Esophagus (tissue), 2 donors: ENCODE measurements at regions not wholly inside any gene's neighbourhood (a gene's known extent, or its start where the extent isn't known, plus 50 kb on each side); places are given as distances from the start of the nearest gene placed in this dataset.

Experiments
- H3K27ac ChIP-seq, 2 donors: one replicate each; pipeline ENCODE4 v1.5.1; 2013; ENCODE audit warnings: low read depth in 2 of 2, mild to moderate bottlenecking in 2 of 2, inconsistent platforms in 1 of 2, low read length in 1 of 2, moderate library complexity in 1 of 2
- H3K27me3 ChIP-seq, 2 donors: one replicate each; pipeline ENCODE4 v1.6.1; 2013; ENCODE audit warnings: low read length in 2 of 2, control low read depth in 1 of 2, mild to moderate bottlenecking in 1 of 2; ENCODE audit not compliant: insufficient read depth in 2 of 2, control insufficient read depth in 1 of 2
- H3K36me3 ChIP-seq, 2 donors: one replicate each; pipeline ENCODE4 v1.6.1; 2013; ENCODE audit warnings: low read length in 1 of 2; ENCODE audit not compliant: control insufficient read depth in 2 of 2, insufficient read depth in 2 of 2
- H3K4me1 ChIP-seq, 2 donors: one replicate each; pipeline ENCODE4 v1.6.1; 2013; ENCODE audit warnings: low read length in 1 of 2; ENCODE audit not compliant: control insufficient read depth in 2 of 2, insufficient read depth in 2 of 2
- H3K4me3 ChIP-seq, 2 donors: one replicate each; pipeline ENCODE4 v1.5.1; 2013; ENCODE audit warnings: low read length in 2 of 2, mild to moderate bottlenecking in 2 of 2, low read depth in 1 of 2, moderate library complexity in 1 of 2
- H3K9me3 ChIP-seq, 2 donors: one replicate each; pipeline ENCODE4 v1.6.1; 2013; ENCODE audit warnings: mild to moderate bottlenecking in 2 of 2, low read depth in 1 of 2, low read length in 1 of 2, moderate library complexity in 1 of 2; ENCODE audit not compliant: control insufficient read depth in 2 of 2, insufficient read depth in 1 of 2
- WGBS, 2 donors: extraction: QIAGEN DNeasy Blood & Tissue Kit; methylation state at CpG; one replicate each; pipeline ENCODE4 v1.1.7; 2013; 5-methylcytosine and 5-hydroxymethylcytosine counted together
- donor health status: healthy with polysubstance abuse.
- donor health status: Bipolar disorder and iron deficiency.

GRCh38 chr3:72664184-72664975 is 183.9 kb downstream of the SHQ1 start:
- peaks cover 6 to 15% of the 10 kb centered on the region in 2 donors for H3K4me1 ChIP-seq
- no peak overlapping the region for H3K27ac ChIP-seq
- H3K36me3 ChIP-seq = no peaks in the 10 kb centered on the region
- H3K4me3 ChIP-seq = no peak overlapping the region
- H3K9me3 ChIP-seq = peaks cover 0 to 4% of the 10 kb centered on the region in 2 donors
- WGBS, 2 donors = 75 to 81% methylated on average over 3 of the region's 3 CpGs
- no peaks in the 10 kb centered on the region for H3K27me3 ChIP-seq

- Histone ChIP-seq H3K36me3 (no peaks in the 10 kb centered on the region), H3K9me3 (peaks cover 0 to 4% of the 10 kb centered on the region in 2 donors), H3K27me3 (no peaks in the 10 kb centered on the region), H3K4me3 (no peak overlapping the region), H3K27ac (no peak overlapping the region), H3K4me1 (peaks cover 6 to 17% of the 10 kb centered on the region in 2 donors)
- WGBS, 2 donors = 58 to 70% methylated on average over 4 of the region's 4 CpGs
These were observed 184.8 kb downstream of the SHQ1 start for GRCh38 chr3:72663429-72663828.

- Histone ChIP-seq H3K27ac (peak overlapping the region; percentile 58 to 81), H3K4me3 (no peak overlapping the region), H3K4me1 (peaks cover 6 to 17% of the 10 kb centered on the region in 2 donors), H3K36me3 (no peaks in the 10 kb centered on the region), H3K9me3 (peaks cover 0 to 4% of the 10 kb centered on the region in 2 donors), H3K27me3 (no peaks in the 10 kb centered on the region)
- WGBS, 2 donors = 20 to 28% methylated on average over 2 of the region's 2 CpGs
These were observed 187.2 kb downstream of the SHQ1 start for GRCh38 chr3:72661115-72661457.

GRCh38 chr3:72660270-72661114 is 187.8 kb downstream of the SHQ1 start:
- H3K9me3 ChIP-seq = no peaks in the 10 kb centered on the region
- no peak overlapping the region for H3K4me3 ChIP-seq
- 71 to 76% methylated on average over 5 of the region's 5 CpGs for WGBS, 2 donors
- no peaks in the 10 kb centered on the region for H3K36me3 ChIP-seq
- H3K4me1 ChIP-seq = peaks cover 8 to 14% of the 10 kb centered on the region in 2 donors
- no peaks in the 10 kb centered on the region for H3K27me3 ChIP-seq
- H3K27ac ChIP-seq = peak overlapping the region; percentile 58 to 81

GRCh38 chr3:72659596-72659995 is 188.6 kb downstream of the SHQ1 start:
- no peak overlapping the region for H3K27ac ChIP-seq
- H3K27me3 ChIP-seq = no peaks in the 10 kb centered on the region
- H3K4me1 ChIP-seq = peaks cover 8 to 14% of the 10 kb centered on the region in 2 donors
- 39 to 46% methylated on average over 3 of the region's 3 CpGs for WGBS, 2 donors
- H3K9me3 ChIP-seq = no peaks in the 10 kb centered on the region
- no peaks in the 10 kb centered on the region for H3K36me3 ChIP-seq
- H3K4me3 ChIP-seq = no peak overlapping the region

GRCh38 chr3:72659188-72659587 is 189.1 kb downstream of the SHQ1 start:
- Histone ChIP-seq H3K4me3 (no peak overlapping the region), H3K4me1 (peaks cover 8 to 14% of the 10 kb centered on the region in 2 donors), H3K27me3 (no peaks in the 10 kb centered on the region), H3K36me3 (no peaks in the 10 kb centered on the region), H3K27ac (no peak overlapping the region), H3K9me3 (no peaks in the 10 kb centered on the region)
- WGBS, 2 donors = 87 to 93% methylated on average over 5 of the region's 5 CpGs

GRCh38 chr3:72658466-72659100 is 189.7 kb downstream of the SHQ1 start:
- Histone ChIP-seq H3K27me3 (no peaks in the 10 kb centered on the region), H3K9me3 (no peaks in the 10 kb centered on the region), H3K4me1 (peaks cover 8 to 14% of the 10 kb centered on the region in 2 donors), H3K27ac (peak overlapping the region in 1 of 2 donors; percentile 21), H3K36me3 (no peaks in the 10 kb centered on the region), H3K4me3 (no peak overlapping the region)
- WGBS, 2 donors = 78 to 82% methylated on average over 6 of the region's 6 CpGs

GRCh38 chr3:72657666-72658065 is 190.6 kb downstream of the SHQ1 start:
- no peaks in the 10 kb centered on the region for H3K27me3 ChIP-seq
- H3K4me3 ChIP-seq = no peak overlapping the region
- no peaks in the 10 kb centered on the region for H3K36me3 ChIP-seq
- peaks cover 8 to 14% of the 10 kb centered on the region in 2 donors for H3K4me1 ChIP-seq
- 39 to 46% methylated on average over 4 of the region's 4 CpGs for WGBS, 2 donors
- H3K27ac ChIP-seq = no peak overlapping the region
- no peaks in the 10 kb centered on the region for H3K9me3 ChIP-seq

GRCh38 chr3:72655723-72656122 is 192.5 kb downstream of the SHQ1 start:
- no peak overlapping the region for H3K4me3 ChIP-seq
- H3K27me3 ChIP-seq = no peaks in the 10 kb centered on the region
- no peaks in the 10 kb centered on the region for H3K36me3 ChIP-seq
- no peak overlapping the region for H3K27ac ChIP-seq
- 80 to 81% methylated on average over 6 of the region's 6 CpGs for WGBS, 2 donors
- H3K9me3 ChIP-seq = no peaks in the 10 kb centered on the region
- peaks cover 5 to 11% of the 10 kb centered on the region in 2 donors for H3K4me1 ChIP-seq
